ENCODE measurements at regions not wholly inside any gene's neighbourhood (a gene's known extent, or its start where the extent isn't known, plus 50 kb on each side); places are given as distances from the start of the nearest gene placed in this dataset.

DNA sequence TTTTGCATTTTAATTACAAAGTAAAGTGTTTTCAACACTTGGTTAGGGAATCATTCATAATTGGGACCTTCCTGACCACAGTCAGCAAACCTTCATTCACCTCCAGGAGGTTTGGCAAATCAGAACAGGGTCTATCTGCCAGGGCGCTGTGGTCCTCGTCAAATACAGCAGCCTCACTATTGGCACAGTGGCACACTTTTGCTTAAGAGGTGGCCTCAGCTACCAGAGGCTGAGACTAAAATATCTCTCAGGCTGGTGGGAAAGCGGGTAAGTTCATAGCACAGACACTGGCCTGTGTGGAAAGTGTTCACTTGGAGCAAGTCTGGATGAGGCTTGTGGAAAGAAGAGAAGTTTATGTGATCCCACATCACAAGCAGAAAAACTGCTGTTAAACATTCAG lies 268.6 kb upstream of the DAPK1 start:
- H3K27me3 ChIP-seq (ENCODE audit: control insufficient read depth, insufficient read depth, low read length), result no peaks in the 10 kb centered on the region
- no peak for FAIRE-seq
- TF ChIP-seq, protein P1, sequence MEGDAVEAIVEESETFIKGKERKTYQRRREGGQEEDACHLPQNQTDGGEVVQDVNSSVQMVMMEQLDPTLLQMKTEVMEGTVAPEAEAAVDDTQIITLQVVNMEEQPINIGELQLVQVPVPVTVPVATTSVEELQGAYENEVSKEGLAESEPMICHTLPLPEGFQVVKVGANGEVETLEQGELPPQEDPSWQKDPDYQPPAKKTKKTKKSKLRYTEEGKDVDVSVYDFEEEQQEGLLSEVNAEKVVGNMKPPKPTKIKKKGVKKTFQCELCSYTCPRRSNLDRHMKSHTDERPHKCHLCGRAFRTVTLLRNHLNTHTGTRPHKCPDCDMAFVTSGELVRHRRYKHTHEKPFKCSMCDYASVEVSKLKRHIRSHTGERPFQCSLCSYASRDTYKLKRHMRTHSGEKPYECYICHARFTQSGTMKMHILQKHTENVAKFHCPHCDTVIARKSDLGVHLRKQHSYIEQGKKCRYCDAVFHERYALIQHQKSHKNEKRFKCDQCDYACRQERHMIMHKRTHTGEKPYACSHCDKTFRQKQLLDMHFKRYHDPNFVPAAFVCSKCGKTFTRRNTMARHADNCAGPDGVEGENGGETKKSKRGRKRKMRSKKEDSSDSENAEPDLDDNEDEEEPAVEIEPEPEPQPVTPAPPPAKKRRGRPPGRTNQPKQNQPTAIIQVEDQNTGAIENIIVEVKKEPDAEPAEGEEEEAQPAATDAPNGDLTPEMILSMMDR (IDR thresholded peaks at IDR 0.05; ENCODE audit: insufficient read depth, low read length, severe bottlenecking), result no peak
- no peak for DNase-seq (ENCODE audit: low read depth)
- no peak overlapping the region for H3K4me3 ChIP-seq (ENCODE audit: low read depth, low read length)
- H3K36me3 ChIP-seq (ENCODE audit: control insufficient read depth, insufficient read depth, low read length), result no peaks in the 10 kb centered on the region

GRCh38 chr9:87233431-87233830 lies 264.2 kb upstream of the DAPK1 start:
- no peak overlapping the region for H3K4me3 ChIP-seq (ENCODE audit: low read depth, low read length)
- H3K36me3 ChIP-seq (ENCODE audit: control insufficient read depth, insufficient read depth, low read length), result no peaks in the 10 kb centered on the region
- no peak for DNase-seq (ENCODE audit: low read depth)
- TF ChIP-seq, protein P1 (IDR thresholded peaks at IDR 0.05; ENCODE audit: insufficient read depth, low read length, severe bottlenecking), result no peak
- FAIRE-seq, result no peak
- H3K27me3 ChIP-seq (ENCODE audit: control insufficient read depth, insufficient read depth, low read length), result no peaks in the 10 kb centered on the region

GRCh38 chr9:87233899-87234455 lies 263.7 kb upstream of the DAPK1 start:
- DNase-seq (ENCODE audit: low read depth), result no peak
- FAIRE-seq, result no peak
- Histone ChIP-seq H3K4me3 (ENCODE audit: low read depth, low read length) (no peak overlapping the region), H3K27me3 (ENCODE audit: control insufficient read depth, insufficient read depth, low read length) (no peaks in the 10 kb centered on the region), H3K36me3 (ENCODE audit: control insufficient read depth, insufficient read depth, low read length) (no peaks in the 10 kb centered on the region)
- TF ChIP-seq, protein P1 (IDR thresholded peaks at IDR 0.05; ENCODE audit: insufficient read depth, low read length, severe bottlenecking), result no peak

DNA sequence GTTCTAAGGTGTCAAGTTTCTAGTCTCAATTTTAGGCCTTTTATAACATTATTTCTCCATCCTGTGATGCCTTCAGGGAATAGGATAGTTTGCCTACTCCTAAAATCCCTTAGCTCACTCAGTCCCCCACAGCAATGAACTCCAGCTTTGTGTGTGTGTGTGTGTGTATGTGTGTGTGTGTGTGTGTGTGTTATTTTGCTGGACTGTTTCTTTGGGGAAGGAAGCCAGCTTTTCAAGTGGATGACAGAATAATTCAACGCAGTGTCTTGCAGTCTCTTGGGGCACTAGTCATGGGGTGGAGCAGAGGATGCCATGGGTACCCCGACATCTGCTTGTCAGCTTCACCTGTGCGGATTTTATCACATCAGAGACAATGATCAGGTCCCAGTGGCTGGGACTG lies 262.8 kb upstream of the DAPK1 start:
- no peak for FAIRE-seq
- TF ChIP-seq, protein P1 (IDR thresholded peaks at IDR 0.05; ENCODE audit: insufficient read depth, low read length, severe bottlenecking), result no peak
- no peaks in the 10 kb centered on the region for H3K27me3 ChIP-seq (ENCODE audit: control insufficient read depth, insufficient read depth, low read length)
- H3K36me3 ChIP-seq (ENCODE audit: control insufficient read depth, insufficient read depth, low read length), result no peaks in the 10 kb centered on the region
- DNase-seq (ENCODE audit: low read depth), result no peak
- no peak overlapping the region for H3K4me3 ChIP-seq (ENCODE audit: low read depth, low read length)

DNA sequence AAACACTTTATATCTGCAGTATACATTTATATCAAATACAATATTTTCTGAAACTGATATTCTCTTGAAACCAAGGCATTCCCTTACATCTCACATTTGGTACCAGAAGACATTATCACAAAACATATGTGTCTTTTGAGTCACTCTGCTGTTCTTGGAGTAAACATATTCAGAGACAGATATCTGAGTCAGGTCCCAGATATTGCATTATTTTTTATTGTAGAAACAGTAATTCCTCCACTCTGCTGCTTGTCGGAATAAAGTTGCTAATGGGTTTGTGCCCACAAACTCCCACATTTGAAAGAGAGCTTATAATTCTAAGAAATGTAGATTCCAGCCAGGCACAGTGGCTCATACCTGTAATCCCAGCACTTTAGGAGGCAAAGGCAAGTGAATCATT lies 261.1 kb upstream of the DAPK1 start:
- Histone ChIP-seq H3K36me3 (ENCODE audit: control insufficient read depth, insufficient read depth, low read length) (no peaks in the 10 kb centered on the region), H3K4me3 (ENCODE audit: low read depth, low read length) (no peak overlapping the region), H3K27me3 (ENCODE audit: control insufficient read depth, insufficient read depth, low read length) (no peaks in the 10 kb centered on the region)
- TF ChIP-seq, protein P1 (IDR thresholded peaks at IDR 0.05; ENCODE audit: insufficient read depth, low read length, severe bottlenecking), result no peak
- no peak for FAIRE-seq
- DNase-seq (ENCODE audit: low read depth), result no peak

DNA sequence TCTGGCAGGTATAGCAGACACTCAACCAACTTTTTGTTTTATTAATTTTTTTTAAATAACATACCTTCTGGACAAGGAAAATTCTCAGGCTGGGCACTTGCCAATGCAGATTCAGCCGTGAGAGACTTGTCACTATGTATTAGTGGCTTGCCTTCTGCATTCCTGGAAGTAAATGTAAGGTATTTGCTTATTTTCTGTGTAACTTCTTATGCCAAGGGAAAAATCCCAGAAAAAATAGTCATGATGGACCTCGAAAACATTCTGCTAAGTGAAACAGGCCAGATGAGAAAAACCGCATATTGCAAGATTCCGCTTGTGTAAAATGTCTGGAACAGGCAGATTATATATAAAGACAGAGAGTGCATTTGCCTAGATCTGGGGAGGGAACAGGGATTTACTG lies 260.3 kb upstream of the DAPK1 start:
- DNase-seq (ENCODE audit: low read depth) (no peak), FAIRE-seq (no peak)
- TF ChIP-seq, protein P1 (IDR thresholded peaks at IDR 0.05; ENCODE audit: insufficient read depth, low read length, severe bottlenecking), result no peak
- Histone ChIP-seq H3K27me3 (ENCODE audit: control insufficient read depth, insufficient read depth, low read length) (no peaks in the 10 kb centered on the region), H3K4me3 (ENCODE audit: low read depth, low read length) (no peak overlapping the region), H3K36me3 (ENCODE audit: control insufficient read depth, insufficient read depth, low read length) (no peaks in the 10 kb centered on the region)
